ENCODE measurements at regions not wholly inside any gene's neighbourhood (a gene's known extent, or its start where the extent isn't known, plus 50 kb on each side); places are given as distances from the start of the nearest gene placed in this dataset.

DNA sequence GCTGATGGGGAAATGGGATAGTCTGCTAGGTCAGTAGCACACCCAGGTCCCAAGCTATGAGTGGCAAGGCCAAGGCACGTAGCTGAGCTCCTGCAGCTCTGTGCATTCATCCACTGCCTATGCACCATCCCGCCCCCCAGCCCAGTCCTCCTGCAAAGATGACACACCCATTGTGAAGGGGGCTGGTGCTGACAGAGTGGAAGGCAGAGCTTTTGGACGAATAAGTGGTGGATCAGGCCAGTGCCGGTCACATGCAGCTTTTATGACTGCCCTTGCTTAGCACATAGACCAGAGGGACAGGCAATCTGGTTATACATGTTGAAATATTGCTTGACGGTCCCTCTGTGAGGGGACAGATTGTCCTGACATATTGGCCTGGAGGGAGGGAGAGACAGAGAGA is 494.3 kb downstream of the PTPRU start:
- Histone ChIP-seq H3K9me3 (ENCODE audit: low read length) (no peaks in the 10 kb centered on the region), H3K79me2 (replicated peaks; ENCODE audit: insufficient read depth, low read length) (no peaks in the 10 kb centered on the region), H3K27me3 (ENCODE audit: insufficient read depth, low read depth, low read length) (no peaks in the 10 kb centered on the region), H2AFZ (ENCODE audit: low read depth, low read length) (no peak overlapping the region), H3K36me3 (ENCODE audit: insufficient read depth, low read length) (no peaks in the 10 kb centered on the region), H3K9ac (ENCODE audit: low read length) (no peak overlapping the region), H3K4me2 (ENCODE audit: low read length) (no peak overlapping the region), H4K20me1 (ENCODE audit: insufficient read depth) (no peaks in the 10 kb centered on the region), H3K27ac (ENCODE audit: low read length) (no peak overlapping the region), H3F3A (ENCODE audit: insufficient read depth, low read length, poor library complexity, severe bottlenecking) (no peaks in the 10 kb centered on the region), H3K9me2 (ENCODE audit: insufficient read depth, low read length) (no peaks in the 10 kb centered on the region), H3K4me3 (ENCODE audit: low read length) (no peak overlapping the region)
- TF ChIP-seq TAF1 (IDR thresholded peaks at IDR 0.05; ENCODE audit: low read depth): no peak
- TF ChIP-seq, protein P1, sequence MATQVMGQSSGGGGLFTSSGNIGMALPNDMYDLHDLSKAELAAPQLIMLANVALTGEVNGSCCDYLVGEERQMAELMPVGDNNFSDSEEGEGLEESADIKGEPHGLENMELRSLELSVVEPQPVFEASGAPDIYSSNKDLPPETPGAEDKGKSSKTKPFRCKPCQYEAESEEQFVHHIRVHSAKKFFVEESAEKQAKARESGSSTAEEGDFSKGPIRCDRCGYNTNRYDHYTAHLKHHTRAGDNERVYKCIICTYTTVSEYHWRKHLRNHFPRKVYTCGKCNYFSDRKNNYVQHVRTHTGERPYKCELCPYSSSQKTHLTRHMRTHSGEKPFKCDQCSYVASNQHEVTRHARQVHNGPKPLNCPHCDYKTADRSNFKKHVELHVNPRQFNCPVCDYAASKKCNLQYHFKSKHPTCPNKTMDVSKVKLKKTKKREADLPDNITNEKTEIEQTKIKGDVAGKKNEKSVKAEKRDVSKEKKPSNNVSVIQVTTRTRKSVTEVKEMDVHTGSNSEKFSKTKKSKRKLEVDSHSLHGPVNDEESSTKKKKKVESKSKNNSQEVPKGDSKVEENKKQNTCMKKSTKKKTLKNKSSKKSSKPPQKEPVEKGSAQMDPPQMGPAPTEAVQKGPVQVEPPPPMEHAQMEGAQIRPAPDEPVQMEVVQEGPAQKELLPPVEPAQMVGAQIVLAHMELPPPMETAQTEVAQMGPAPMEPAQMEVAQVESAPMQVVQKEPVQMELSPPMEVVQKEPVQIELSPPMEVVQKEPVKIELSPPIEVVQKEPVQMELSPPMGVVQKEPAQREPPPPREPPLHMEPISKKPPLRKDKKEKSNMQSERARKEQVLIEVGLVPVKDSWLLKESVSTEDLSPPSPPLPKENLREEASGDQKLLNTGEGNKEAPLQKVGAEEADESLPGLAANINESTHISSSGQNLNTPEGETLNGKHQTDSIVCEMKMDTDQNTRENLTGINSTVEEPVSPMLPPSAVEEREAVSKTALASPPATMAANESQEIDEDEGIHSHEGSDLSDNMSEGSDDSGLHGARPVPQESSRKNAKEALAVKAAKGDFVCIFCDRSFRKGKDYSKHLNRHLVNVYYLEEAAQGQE (IDR thresholded peaks at IDR 0.05; ENCODE audit: borderline replicate concordance): no peak
- no peak for TF ChIP-seq RAD21 (conservative IDR thresholded peaks at IDR 0.05)
- TF ChIP-seq EZH2 (IDR thresholded peaks at IDR 0.05; ENCODE audit: borderline replicate concordance, insufficient read depth, low read length, poor library complexity, severe bottlenecking): no peak
- TF ChIP-seq POLR2AphosphoS5 (IDR thresholded peaks at IDR 0.05): no peak
- no peak for TF ChIP-seq MXI1 (conservative IDR thresholded peaks at IDR 0.05; ENCODE audit: poor library complexity, severe bottlenecking)
- TF ChIP-seq SMC3 (conservative IDR thresholded peaks at IDR 0.05; ENCODE audit: poor library complexity): no peak
- TF ChIP-seq, protein P2, sequence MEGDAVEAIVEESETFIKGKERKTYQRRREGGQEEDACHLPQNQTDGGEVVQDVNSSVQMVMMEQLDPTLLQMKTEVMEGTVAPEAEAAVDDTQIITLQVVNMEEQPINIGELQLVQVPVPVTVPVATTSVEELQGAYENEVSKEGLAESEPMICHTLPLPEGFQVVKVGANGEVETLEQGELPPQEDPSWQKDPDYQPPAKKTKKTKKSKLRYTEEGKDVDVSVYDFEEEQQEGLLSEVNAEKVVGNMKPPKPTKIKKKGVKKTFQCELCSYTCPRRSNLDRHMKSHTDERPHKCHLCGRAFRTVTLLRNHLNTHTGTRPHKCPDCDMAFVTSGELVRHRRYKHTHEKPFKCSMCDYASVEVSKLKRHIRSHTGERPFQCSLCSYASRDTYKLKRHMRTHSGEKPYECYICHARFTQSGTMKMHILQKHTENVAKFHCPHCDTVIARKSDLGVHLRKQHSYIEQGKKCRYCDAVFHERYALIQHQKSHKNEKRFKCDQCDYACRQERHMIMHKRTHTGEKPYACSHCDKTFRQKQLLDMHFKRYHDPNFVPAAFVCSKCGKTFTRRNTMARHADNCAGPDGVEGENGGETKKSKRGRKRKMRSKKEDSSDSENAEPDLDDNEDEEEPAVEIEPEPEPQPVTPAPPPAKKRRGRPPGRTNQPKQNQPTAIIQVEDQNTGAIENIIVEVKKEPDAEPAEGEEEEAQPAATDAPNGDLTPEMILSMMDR (IDR thresholded peaks at IDR 0.05; ENCODE audit: poor library complexity, severe bottlenecking): no peak
- no peak for TF ChIP-seq EP300 (conservative IDR thresholded peaks at IDR 0.05; ENCODE audit: poor library complexity, severe bottlenecking)

DNA sequence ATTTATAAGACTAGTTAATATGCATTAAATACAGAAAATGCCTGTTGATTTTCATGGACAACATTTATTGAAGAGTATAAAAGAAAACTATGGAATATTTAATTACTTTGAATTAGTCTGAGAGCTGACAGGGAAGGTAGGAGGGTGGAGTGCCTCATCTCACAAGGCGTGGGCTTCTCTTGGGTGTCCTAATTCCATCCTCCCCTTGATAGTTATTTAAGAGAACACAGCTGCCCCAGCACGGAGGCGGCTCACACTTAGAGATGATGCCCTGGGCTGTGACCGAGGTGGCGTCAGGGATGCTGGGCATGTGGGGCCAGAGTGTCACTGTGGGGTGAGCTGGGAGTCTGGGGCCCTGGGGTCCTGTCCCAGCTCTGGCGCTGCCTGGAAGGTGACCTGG is 493.0 kb downstream of the PTPRU start:
- Histone ChIP-seq H3K9me3 (ENCODE audit: low read length) (no peaks in the 10 kb centered on the region), H3F3A (ENCODE audit: insufficient read depth, low read length, poor library complexity, severe bottlenecking) (no peaks in the 10 kb centered on the region), H4K20me1 (ENCODE audit: insufficient read depth) (no peaks in the 10 kb centered on the region), H3K79me2 (replicated peaks; ENCODE audit: insufficient read depth, low read length) (no peaks in the 10 kb centered on the region), H3K9me2 (ENCODE audit: insufficient read depth, low read length) (no peaks in the 10 kb centered on the region), H3K9ac (ENCODE audit: low read length) (no peak overlapping the region), H3K27ac (ENCODE audit: low read length) (no peak overlapping the region), H3K36me3 (ENCODE audit: insufficient read depth, low read length) (no peaks in the 10 kb centered on the region), H3K4me3 (ENCODE audit: low read length) (no peak overlapping the region), H3K27me3 (ENCODE audit: insufficient read depth, low read depth, low read length) (no peaks in the 10 kb centered on the region), H2AFZ (ENCODE audit: low read depth, low read length) (no peak overlapping the region), H3K4me2 (ENCODE audit: low read length) (no peak overlapping the region)
- TF ChIP-seq MXI1 (conservative IDR thresholded peaks at IDR 0.05; ENCODE audit: poor library complexity, severe bottlenecking) (no peak), EP300 (conservative IDR thresholded peaks at IDR 0.05; ENCODE audit: poor library complexity, severe bottlenecking) (no peak), SMC3 (conservative IDR thresholded peaks at IDR 0.05; ENCODE audit: poor library complexity) (no peak), EZH2 (IDR thresholded peaks at IDR 0.05; ENCODE audit: borderline replicate concordance, insufficient read depth, low read length, poor library complexity, severe bottlenecking) (no peak)
- TF ChIP-seq, protein P2 (IDR thresholded peaks at IDR 0.05; ENCODE audit: poor library complexity, severe bottlenecking): no peak
- TF ChIP-seq, protein P1 (IDR thresholded peaks at IDR 0.05; ENCODE audit: borderline replicate concordance): no peak

All from neural cell (in vitro differentiated cells).